ENCODE measurements at regions not wholly inside any gene's neighbourhood (a gene's known extent, or its start where the extent isn't known, plus 50 kb on each side); places are given as distances from the start of the nearest gene placed in this dataset.
"Not testable (repeated sequence)": the region's sequence is repeated elsewhere in the genome, so short reads cannot be mapped to it uniquely, and the experiment has no call there.

DNA sequence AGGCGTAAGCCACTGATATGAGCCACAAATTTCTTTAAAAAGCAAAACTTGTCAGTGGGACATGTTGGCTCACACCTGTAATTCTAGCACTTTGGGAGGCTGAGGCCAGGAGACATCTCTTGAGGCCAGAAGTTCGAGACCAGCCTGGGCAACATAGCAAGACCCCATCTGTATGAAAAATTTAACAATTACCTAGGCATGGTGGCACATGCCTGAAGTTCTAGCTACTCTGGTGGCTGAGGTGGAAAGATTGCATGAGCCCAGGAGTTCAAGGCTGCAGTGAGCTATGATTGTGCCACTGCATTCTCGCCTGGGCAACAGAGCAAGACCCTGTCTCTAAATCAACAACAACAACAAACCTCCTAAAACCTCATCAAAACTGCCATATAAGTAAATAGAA lies 147.6 kb upstream of the BARHL2 start:
- intact Hi-C loops (cut with micrococcal nuclease), result no loop called here

DNA sequence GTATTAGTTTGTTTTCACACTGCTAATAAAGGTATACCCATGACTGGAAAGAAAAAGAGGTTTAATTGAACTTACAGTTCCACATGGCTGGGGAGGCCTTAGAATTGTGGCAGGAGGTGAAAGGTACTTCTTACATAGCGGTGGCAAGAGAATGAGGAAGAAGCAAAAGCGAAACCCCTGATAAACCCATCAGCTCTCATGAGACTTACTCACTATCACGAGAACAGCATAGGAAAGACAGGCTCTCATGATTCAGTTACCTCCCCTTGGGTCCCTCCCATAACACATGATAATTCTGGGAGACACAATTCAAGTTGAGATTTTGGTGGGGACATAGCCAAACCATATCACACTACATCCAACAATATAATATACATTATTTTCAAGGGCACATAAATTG lies 145.7 kb upstream of the BARHL2 start:
- intact Hi-C loops (cut with micrococcal nuclease), result no loop called here

DNA sequence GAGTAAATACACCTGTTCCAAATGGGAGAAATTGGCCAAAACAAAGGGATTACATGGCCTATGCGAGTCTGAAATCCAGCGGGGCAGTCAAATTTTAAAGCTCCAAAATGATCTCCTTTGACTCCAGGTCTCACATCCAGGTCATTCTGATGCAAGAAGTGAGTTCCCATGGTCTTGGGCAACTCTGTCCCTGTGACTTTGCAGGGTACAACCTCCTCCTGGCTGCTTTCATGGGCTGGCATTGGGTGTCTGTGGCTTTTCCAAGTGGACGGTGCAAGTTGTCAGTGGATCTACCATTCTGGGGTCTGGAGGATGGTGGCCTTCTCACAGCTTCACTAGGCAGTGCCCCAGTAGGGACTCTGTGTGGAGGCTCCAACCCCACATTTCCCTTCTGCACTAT lies 144.3 kb upstream of the BARHL2 start:
- intact Hi-C loops (cut with micrococcal nuclease), result not testable (repeated sequence)

DNA sequence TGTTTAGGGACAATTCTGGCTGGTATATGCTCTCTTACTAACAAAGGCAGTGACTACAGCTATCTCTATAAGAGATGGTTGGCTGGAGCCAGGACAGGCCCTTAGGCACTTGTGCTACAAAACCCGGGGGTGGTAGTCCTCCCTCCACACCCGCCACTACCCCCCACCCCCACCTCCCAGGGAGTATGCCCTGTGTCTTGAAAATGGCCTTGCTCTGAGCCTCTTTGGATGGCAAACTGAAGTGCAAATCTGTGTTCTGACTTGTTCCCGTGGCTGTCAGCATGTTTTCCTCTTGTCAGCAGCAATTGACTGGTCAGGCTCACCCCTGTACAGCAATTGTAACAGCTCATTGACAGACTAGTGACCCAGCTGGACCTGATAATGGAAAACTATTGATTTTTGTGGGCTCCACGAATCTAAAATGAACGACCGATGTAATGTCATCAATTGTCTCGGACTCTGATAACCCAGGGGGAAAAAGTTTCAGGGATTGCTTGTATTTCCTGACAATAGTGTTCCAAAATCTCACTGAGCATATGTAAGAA lies 139.4 kb upstream of the BARHL2 start:
- intact Hi-C loops (cut with micrococcal nuclease), result no loop called here

DNA sequence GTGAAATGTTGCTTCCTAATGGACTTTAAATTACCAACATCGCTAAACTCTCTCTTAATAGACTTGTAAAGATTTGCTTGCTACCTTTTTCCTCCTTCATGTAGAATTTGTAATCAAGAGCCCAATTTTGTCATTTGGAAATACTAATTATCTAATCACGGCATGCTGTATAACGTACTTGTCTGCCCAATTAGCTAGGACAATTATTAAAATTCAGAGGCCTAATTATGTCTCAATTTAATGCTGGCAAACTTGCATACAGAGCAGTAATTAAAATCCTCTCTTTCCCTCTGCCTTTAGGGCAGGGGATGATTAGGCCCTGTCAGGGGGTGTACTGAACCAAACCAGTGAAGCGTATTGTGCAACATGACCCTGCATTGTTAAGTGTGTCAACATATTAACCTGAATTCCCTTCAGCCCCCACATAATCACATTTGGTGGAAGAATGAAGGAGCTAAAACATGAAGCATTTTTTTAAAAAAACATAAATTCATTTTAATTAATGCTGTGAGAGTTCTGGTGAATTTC lies 137.4 kb upstream of the BARHL2 start:
- intact Hi-C loops (cut with micrococcal nuclease), result loop anchor here (5.0 kb wide), 1 partner anchor 313 kb away; no protein-coding TSS in a partner anchor

DNA sequence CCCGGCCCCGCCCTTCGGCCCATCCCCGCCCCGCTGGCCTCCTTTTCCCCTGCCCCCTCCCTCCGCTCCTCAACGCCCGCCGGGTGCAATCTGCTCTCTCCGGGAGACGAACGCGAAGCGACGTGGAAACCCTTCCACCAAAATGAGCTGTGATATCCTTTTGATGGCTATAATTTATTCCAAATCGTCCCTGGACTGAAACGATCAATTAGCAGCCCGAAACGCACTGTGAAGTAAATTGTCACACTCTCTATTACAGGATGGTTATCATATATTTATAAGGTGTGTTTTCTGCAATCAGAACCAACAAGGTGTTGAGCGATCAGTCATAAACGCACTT lies 134.6 kb upstream of the BARHL2 start:
- intact Hi-C loops (cut with micrococcal nuclease), result loop anchor here (1.0 to 5.0 kb wide), 5 partner anchors 17 to 316 kb away; no protein-coding TSS in a partner anchor

DNA sequence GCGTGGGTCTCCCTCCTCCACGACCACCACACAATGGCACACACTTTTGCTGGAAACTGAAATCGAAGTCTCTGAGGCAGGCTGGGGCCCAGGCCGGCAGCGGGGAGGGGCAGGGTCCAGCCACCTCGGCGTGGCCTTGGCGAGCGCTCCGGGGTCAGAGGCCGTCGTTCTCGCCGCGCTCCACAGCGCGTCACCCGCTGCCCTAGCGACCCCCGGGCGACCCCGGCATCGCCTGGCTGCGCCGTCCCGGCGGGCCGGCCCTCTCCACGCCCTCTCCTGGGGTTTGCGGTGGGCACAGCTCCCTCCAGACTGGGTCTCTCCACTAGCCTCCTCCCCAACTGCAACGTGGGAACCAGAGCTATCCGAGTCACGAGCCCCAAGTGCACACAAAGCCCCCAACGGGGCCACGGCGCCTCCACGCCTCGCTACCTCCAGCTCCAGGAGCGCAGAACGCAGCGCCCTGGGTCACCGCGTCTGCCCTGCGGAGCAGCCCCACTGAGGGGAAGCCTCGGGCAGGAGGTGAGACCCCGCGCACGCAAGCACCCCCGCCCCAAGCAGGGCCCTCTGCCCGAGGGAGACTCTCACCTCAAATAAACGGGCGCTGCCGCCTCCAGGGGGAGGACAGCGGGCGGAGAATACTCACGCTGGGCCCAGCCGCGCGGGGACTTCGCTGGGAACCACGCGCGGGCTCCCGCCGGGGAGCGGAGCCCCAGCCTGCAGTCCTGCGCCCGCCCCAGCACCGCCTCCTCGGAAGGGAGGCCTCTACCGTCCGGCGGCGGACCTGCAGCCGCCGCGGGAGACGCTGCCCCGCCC lies 134.0 kb upstream of the BARHL2 start:
- intact Hi-C loops (cut with micrococcal nuclease), result loop anchor here (1.0 to 5.0 kb wide), 5 partner anchors 17 to 316 kb away; no protein-coding TSS in a partner anchor

DNA sequence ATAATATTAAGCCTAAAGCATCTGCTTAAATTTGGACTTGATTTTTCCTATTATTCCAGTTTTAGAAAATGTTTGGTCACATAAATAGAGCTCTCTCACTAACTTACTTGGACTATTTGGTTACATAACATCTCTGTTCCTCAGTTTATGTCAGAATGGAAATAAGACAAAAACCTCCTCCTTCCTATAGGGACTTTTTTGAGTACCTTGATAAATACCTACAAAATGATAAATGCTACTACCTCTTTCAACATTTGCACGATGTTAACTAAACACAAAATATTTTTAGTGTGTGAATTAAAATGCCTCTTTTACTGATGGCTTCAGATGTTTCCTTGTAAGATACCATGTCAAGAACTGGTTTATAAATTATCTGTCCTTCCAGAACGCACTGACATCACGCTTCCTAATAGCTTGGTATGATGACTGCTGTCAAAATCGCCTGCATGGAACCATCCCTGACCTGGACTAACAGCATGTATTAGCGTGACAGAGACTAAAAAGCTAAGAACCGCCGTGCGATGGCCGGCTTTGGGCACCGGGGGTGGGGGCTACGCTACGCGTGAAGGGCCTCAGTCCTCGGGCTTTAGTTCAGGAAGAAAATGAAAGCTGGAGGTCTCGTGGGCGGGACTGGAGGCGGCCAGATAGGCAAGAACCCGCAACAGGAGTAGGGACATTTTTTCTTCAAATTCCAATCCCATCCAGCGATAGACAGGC lies 133.2 kb upstream of the BARHL2 start:
- intact Hi-C loops (cut with micrococcal nuclease), result loop anchor here (2.0 to 5.0 kb wide), 2 partner anchors 112 to 317 kb away; no protein-coding TSS in a partner anchor

DNA sequence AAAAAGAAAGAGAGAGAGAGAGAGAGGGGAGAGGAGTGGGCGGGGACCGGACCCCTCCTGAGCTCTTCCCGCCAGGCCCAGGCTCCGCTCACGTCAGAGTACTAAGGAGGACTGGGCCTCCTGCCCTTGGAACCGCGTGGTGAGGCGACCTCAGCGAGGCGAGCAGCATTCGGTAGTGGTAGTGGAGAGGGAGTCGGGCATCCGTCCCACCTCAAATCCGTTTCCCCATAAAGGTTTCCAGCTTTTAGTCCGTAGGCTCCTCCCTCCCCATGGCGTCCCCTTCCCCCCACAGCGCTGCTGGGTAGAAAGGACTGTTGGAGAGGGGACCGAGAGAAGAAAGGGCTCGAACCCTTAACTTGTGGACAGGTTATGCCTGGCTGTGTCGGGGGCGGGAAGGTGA lies 124.4 kb upstream of the BARHL2 start:
- intact Hi-C loops (cut with micrococcal nuclease), result no loop called here

DNA sequence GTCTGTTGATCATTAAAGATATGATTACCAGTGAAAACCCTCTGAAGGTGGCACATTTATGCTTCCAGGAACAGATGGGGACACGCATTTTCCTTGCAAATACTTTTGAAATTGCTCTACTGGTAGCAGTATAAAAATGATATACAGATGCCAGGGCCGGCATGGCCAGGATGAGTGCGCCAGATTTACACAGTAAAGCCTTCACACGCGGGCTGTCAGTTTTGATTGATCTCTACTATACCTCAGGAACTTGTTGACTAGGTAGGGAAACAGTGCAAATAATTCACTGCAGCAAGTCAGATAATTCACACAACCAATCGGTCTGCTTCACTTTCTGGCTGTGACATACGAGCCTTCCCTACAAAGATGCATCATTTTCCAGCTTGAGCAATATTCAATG lies 123.2 kb upstream of the BARHL2 start:
- intact Hi-C loops (cut with micrococcal nuclease), result no loop called here

DNA sequence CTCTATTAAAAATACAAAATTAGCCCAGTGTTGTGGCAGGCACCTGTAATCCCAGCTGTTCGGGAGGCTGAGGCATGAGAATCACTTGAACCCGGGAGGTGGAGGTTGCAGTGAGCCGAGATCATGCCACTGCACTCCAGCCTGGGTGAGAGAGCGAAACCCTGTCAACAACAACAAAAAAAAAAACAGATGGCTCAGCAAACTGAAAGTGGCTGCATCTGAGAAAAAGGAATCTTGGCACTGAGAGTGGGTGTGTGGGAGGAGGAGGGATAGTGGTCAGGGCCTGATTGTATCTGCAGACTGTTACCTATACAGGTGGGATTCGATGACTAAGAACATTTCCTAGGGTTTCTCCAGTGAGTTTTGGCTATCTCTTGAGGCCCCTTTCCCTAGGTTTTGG lies 122.2 kb upstream of the BARHL2 start:
- intact Hi-C loops (cut with micrococcal nuclease), result no loop called here

DNA sequence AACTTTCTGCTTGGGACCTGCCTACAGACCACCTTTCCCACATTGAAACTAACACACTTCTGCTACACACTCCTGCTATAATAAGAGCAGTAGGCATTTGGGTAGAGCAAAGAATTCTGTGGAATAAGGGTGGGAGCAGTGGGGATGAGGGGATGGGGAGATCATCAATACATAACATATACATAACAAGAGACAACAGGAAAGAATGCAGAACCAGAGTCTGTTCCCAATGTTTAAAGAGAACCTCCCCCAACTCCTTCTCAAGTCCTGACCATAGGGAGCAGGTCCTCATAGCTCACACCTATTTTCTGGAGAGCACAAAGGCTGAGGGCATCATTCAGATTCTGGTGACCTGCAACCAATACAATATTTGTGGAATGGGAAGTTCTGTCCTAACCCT lies 121.6 kb upstream of the BARHL2 start:
- intact Hi-C loops (cut with micrococcal nuclease), result no loop called here

DNA sequence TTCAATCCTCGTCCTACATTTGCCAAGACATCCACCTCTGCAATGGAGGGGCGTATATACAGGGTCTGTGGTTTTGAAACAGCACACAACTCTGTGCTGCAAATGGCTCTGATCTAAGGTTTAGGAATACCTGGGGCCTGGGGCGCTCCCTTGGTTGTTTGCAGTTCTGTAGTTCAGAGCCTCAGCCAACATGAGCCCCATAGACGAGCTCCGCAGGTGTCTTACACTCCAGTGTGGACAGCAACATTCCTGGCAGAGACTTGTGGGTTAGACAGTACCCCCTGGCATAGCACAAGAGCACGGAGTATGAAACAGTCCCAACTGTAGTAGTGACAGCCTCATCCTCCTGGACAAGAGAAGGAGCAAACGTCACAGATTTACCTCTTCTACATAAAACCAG lies 120.3 kb upstream of the BARHL2 start:
- intact Hi-C loops (cut with micrococcal nuclease), result loop anchor here (2.0 kb wide), 1 partner anchor 117 kb away; no protein-coding TSS in a partner anchor

DNA sequence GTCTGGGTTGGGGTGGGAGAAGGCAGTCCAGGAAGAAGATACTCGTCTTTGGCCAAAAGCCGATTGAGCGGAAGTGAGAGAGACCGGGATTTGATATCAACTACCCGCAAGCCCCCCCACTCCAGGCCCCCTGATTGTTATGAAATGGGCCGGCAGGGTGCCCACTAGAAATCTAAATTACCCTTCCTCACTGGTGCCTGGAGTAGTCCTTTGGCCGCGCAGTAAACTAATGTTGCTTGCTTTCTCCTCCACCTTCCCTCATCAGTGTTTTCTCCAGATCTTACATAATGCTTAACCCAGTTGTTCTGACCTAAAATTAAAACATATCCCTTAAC lies 119.2 kb upstream of the BARHL2 start:
- intact Hi-C loops (cut with micrococcal nuclease), result loop anchor here (2.0 kb wide), 1 partner anchor 116 kb away; no protein-coding TSS in a partner anchor

DNA sequence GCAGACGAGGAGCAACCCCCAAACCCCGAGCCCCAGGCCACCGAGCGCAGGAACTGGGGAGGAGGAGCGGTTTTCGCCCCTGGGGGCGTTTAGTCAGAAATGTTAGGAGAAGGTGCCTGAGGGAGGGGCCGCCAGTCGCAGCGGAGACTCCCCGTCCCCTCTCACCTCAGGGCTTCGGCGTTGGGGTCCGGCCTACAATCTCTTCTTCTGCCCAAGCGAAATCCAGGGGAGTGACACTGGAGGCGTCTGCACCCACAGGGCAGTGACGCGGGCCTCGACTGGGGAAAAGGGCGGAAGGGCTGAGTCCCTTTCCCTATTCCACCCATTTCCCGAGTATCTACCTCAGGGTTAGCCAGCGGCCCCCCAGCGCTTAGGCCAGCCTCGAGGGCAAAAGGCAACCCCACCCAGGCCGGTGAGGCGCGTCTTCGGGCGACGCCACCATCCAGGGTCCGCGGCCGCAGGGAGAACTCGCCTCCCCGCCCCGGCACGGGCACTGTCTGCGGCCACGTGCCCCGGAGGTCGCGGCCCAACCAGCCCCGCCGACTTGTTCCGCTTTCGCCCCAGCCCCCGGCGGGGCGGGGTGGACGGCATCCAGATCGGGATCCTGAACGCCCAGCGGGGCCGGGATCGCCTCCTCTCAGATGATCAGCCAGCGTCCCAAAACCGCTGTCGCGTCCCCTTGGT lies 118.7 kb upstream of the BARHL2 start:
- intact Hi-C loops (cut with micrococcal nuclease), result loop anchor here (2.0 kb wide), 1 partner anchor 115 kb away; no protein-coding TSS in a partner anchor

DNA sequence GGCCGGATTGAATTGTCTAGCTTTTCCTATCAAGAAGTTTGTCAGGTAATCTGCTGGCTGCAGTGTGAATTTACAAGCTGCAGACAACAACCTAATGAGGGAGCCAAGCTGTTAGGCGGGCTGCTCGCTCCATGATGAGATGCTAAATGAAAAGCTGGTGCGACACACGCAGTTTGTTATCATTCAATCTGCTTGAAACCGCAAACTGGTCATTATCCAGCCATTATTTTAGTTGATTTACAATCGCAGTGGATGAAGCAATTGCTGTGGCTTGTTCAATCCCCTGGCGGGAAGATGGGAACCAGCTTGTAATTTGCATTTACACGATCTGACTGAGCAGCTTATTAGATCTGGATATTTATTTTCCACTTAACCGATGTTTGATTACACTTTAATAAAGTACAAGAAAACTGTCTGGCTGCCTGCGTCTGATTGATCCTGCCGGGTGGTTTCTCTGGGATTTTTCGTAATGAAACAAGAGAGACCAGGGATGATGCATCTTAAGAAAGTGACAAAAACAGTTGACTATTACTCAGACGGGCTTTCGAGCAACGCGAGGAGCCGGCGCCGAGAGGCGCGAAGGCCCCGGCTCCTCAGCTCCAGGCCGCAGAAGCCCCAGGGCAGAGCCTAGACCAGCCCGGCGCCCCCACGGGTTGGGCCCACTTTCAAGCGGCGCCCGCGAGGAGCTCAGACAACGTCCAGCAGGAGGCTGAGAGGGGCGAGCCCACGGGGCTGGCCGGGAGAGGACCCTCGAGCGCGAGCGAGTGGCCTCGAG lies 118.0 kb upstream of the BARHL2 start:
- intact Hi-C loops (cut with micrococcal nuclease), result loop anchor here (1.0 kb wide), 1 partner anchor 16 kb away; no protein-coding TSS in a partner anchor

DNA sequence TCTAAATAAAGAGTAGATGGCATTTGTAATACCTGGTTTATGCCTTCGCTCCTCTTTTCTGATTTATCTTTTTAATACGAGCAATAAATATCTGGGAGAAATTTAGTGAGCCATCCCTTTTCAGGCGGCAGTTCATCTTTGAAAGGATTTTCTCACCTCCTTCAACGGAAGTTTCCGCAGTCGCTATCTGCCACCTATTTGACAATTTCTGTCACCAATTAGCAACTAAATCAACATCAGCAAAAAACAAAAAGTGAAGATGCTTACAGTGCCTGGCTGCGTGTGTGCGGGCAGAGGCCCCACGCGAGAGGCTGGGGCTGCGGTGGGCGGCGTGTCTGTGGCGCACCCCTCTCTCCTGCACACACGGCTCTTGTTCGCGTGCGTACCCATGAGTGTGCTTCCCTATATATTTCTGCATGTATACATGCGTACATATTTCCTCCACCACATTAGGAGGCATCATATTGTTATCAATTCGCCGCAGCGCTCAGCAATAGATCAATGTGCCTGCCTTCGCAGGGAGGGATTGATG lies 117.3 kb upstream of the BARHL2 start:
- intact Hi-C loops (cut with micrococcal nuclease), result loop anchor here (1.0 kb wide), 1 partner anchor 17 kb away; no protein-coding TSS in a partner anchor

DNA sequence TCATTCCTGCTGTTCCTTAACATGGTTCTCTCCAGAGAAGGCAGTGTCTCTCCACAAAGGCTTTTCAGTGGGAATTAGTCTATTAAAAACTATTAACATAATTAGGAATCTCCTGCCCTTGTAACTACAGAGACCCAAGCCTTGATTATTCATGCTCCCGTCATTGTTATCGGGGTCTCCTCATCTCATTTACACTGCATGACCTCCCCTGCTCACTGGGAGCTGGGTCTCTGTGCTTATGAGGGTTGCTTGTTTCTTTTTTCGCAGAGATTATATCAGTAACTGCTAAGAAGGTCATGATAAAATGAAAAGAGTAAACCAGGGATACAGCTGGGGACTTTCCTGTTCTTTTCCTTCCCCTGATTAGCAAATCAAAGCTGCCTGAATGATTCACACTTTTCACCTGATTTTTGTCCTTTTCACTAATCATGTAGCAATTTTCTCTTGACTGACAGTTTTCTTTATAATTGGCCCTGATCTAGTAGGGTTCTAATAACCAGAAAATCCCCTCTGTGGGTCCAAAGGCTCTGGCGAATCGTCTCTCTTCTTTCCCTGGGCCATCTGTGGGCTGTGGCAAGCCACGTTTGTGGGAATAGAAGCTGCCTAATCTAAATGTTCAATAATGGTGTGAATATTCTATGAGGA lies 116.5 kb upstream of the BARHL2 start:
- intact Hi-C loops (cut with micrococcal nuclease), result loop anchor here (1.0 kb wide), 1 partner anchor 18 kb away; no protein-coding TSS in a partner anchor

DNA sequence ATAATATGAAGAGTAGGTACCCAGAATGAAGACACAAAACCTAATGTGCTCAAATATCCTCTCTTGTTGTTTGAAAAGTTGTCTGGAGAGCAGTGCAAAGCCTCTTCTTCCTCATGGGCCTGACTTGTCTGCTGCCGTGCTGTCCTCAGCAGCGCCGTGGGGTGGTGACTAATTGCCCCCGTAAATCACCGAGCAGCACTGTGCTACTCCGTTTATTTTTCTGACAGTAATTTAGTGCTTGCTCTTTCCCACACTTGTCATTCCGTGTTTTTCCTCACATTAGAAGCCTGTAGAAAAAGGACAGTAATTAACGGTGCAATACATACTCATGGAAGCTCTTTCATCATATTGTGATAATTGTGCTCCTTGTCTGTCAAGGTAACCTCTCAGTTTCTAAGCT lies 114.8 kb upstream of the BARHL2 start:
- intact Hi-C loops (cut with micrococcal nuclease), result no loop called here

DNA sequence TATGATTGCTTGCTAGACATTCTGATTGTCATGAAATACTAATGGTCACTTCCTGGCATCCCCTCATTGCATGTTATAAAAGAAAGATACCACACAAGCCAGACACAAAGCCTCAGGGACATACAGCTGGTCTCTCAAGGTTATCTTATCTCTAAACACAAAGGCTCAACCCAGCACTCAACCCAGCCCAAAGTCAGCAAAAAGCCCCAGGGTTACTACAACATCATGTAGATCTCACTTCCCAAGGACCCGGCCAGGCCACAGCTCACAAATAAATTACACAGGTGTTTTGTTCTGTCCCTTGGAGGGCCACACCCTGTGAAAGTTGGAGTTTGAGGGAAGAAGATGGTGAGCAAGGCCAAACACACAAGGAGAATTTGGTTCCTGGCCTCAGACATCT lies 109.7 kb upstream of the BARHL2 start:
- intact Hi-C loops (cut with micrococcal nuclease), result no loop called here
